NCI-H345 treated with DMSO at 0.1 percent for 48 hours (cell line): ENCODE measurements at regions not wholly inside any gene's neighbourhood (a gene's known extent, or its start where the extent isn't known, plus 50 kb on each side); places are given as distances from the start of the nearest gene placed in this dataset.
"Not testable (repeated sequence)": the region's sequence is repeated elsewhere in the genome, so short reads cannot be mapped to it uniquely, and the experiment has no call there.

Source experiments
- DNase-seq: peaks from one replicate; lab custom pipeline; 2025; ENCODE audit not compliant: unreplicated experiment; lab: John Stamatoyannopoulos, UW

GRCh38 chr3:83251490-83251889 lies 1490.0 kb upstream of the GBE1 start:
- DNase-seq = no peak

- DNase-seq = no peak
Measured at GRCh38 chr3:83250613-83251012, 1489.2 kb upstream of the GBE1 start.

- no peak for DNase-seq
Measured at GRCh38 chr3:83248454-83248853, 1487.0 kb upstream of the GBE1 start.

- DNase-seq = no peak
Measured at GRCh38 chr3:83235180-83235814, 1473.9 kb upstream of the GBE1 start.

- DNase-seq = no peak
Measured at GRCh38 chr3:83233715-83234114, 1472.3 kb upstream of the GBE1 start.

GRCh38 chr3:83230841-83231240 lies 1469.4 kb upstream of the GBE1 start:
- no peak for DNase-seq

- no peak for DNase-seq
Measured at GRCh38 chr3:83230376-83230775, 1468.9 kb upstream of the GBE1 start.

GRCh38 chr3:83226751-83227150 lies 1465.3 kb upstream of the GBE1 start:
- no peak for DNase-seq

GRCh38 chr3:83224101-83224868 lies 1462.8 kb upstream of the GBE1 start:
- DNase-seq = no peak

GRCh38 chr3:83218383-83219200 lies 1457.1 kb upstream of the GBE1 start:
- DNase-seq = no peak

- not testable (repeated sequence) for DNase-seq
Measured at GRCh38 chr3:83217595-83218118, 1456.2 kb upstream of the GBE1 start.

- DNase-seq = no peak
Measured at GRCh38 chr3:83216919-83217594, 1455.6 kb upstream of the GBE1 start.

- DNase-seq = no peak
Measured at GRCh38 chr3:83195243-83195642, 1433.8 kb upstream of the GBE1 start.

- no peak for DNase-seq
Measured at GRCh38 chr3:83193526-83193925, 1432.1 kb upstream of the GBE1 start.

- DNase-seq = no peak
Measured at GRCh38 chr3:83189634-83190033, 1428.2 kb upstream of the GBE1 start.

- no peak for DNase-seq
Measured at GRCh38 chr3:83169473-83169872, 1408.0 kb upstream of the GBE1 start.

- no peak for DNase-seq
Measured at GRCh38 chr3:83150896-83151295, 1389.5 kb upstream of the GBE1 start.

- no peak for DNase-seq
Measured at GRCh38 chr3:83140983-83141382, 1379.5 kb upstream of the GBE1 start.

GRCh38 chr3:83131236-83131635 lies 1369.8 kb upstream of the GBE1 start:
- no peak for DNase-seq

- no peak for DNase-seq
Measured at GRCh38 chr3:83122774-83123350, 1361.4 kb upstream of the GBE1 start.

- no peak for DNase-seq
Measured at GRCh38 chr3:83093222-83093572, 1331.8 kb upstream of the GBE1 start.
